HG02610 (cell line): ENCODE measurements at regions not wholly inside any gene's neighbourhood (a gene's known extent, or its start where the extent isn't known, plus 50 kb on each side); places are given as distances from the start of the nearest gene placed in this dataset.
"Not testable (repeated sequence)": the region's sequence is repeated elsewhere in the genome, so short reads cannot be mapped to it uniquely, and the experiment has no call there.

Source experiments
- ATAC-seq: cut with Tn5 transposase; IDR thresholded peaks from one replicate; pipeline ENCODE4 v1.9.1; 2021; ENCODE audit warnings: mild to moderate bottlenecking, moderate library complexity; ENCODE audit not compliant: unreplicated experiment

GRCh38 chr15:23846218-23846617 is 159.1 kb upstream of the NDN start:
- no peak for ATAC-seq

GRCh38 chr15:23850666-23851065 is 163.6 kb upstream of the NDN start:
- no peak for ATAC-seq

GRCh38 chr15:23851921-23852320 is 164.8 kb upstream of the NDN start:
- no peak for ATAC-seq

GRCh38 chr15:23853286-23853685 is 166.2 kb upstream of the NDN start:
- ATAC-seq, result no peak

- no peak for ATAC-seq
Measured at GRCh38 chr15:23854203-23854911, 167.3 kb upstream of the NDN start.

GRCh38 chr15:23854912-23855659 is 168.0 kb upstream of the NDN start:
- no peak for ATAC-seq

GRCh38 chr15:23855947-23856346 is 168.8 kb upstream of the NDN start:
- ATAC-seq, result no peak

- no peak for ATAC-seq
Measured at GRCh38 chr15:23857028-23857641, 170.0 kb upstream of the NDN start.

GRCh38 chr15:23859008-23859407 is 171.9 kb upstream of the NDN start:
- ATAC-seq, result no peak

GRCh38 chr15:23860290-23861245 is 173.5 kb upstream of the NDN start:
- ATAC-seq, result no peak

- no peak for ATAC-seq
Measured at GRCh38 chr15:23866832-23867231, 179.7 kb upstream of the NDN start.

- no peak for ATAC-seq
Measured at GRCh38 chr15:23869396-23869795, 182.3 kb upstream of the NDN start.

- not testable (repeated sequence) for ATAC-seq
Measured at GRCh38 chr15:23873613-23874012, 186.5 kb upstream of the NDN start.

GRCh38 chr15:23877502-23878412 is 190.7 kb upstream of the NDN start:
- ATAC-seq, result peak; percentile 43

GRCh38 chr15:23881291-23881690 is 194.2 kb upstream of the NDN start:
- ATAC-seq, result no peak

GRCh38 chr15:23890218-23890617 is 203.1 kb upstream of the NDN start:
- no peak for ATAC-seq

- no peak for ATAC-seq
Measured at GRCh38 chr15:23897091-23897490, 210.0 kb upstream of the NDN start.

GRCh38 chr15:23897531-23897930 is 210.4 kb upstream of the NDN start:
- ATAC-seq, result no peak

GRCh38 chr15:23910030-23910429 is 222.9 kb upstream of the NDN start:
- ATAC-seq, result no peak

- ATAC-seq, result no peak
Measured at GRCh38 chr15:23912191-23912590, 225.1 kb upstream of the NDN start.
